GM21526 (cell line): ENCODE measurements at regions not wholly inside any gene's neighbourhood (a gene's known extent, or its start where the extent isn't known, plus 50 kb on each side); places are given as distances from the start of the nearest gene placed in this dataset.
"Not testable (repeated sequence)": the region's sequence is repeated elsewhere in the genome, so short reads cannot be mapped to it uniquely, and the experiment has no call there.

ENCODE experiments used
- ATAC-seq: cut with Tn5 transposase; IDR thresholded peaks from one replicate; pipeline ENCODE4 v1.9.1; 2021; ENCODE audit warnings: moderate library complexity; ENCODE audit not compliant: unreplicated experiment, low FRiP score

- no peak for ATAC-seq
Measured at GRCh38 chr6:78489874-78490273, 377.5 kb upstream of the IRAK1BP1 start.

DNA sequence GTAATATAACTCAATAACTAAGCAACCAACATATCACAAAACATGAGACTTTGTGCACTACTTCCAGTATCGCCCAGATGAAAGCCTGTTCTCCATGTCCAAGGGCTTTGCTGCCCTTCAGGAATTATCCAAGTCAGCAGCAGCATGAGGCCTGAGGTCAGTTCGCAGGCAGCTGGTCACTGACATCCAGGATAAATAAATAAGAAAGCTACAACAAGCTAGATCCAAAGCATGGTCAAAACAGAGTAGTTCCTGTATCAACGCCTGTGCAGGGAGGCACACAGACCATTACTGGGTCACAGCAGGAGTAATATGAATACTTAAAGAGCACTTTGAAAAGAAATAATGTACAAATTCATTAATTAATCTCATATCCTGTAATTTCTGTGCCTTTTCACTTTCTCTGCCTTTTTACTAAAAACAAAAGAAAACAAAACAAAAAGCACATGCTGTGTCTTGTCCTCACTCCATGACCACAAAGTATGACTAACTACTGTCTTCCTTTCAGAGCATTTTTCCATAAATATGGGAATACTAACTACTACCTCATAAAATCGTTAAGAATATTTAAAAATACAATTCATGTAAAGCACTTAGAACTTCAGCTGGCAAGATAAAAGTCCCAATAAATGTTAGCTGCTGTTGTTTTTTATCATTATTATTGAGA lies 374.9 kb upstream of the IRAK1BP1 start:
- ATAC-seq, result no peak

- ATAC-seq, result no peak
Measured at GRCh38 chr6:78500299-78501089, 366.9 kb upstream of the IRAK1BP1 start.

- no peak for ATAC-seq
Measured at GRCh38 chr6:78502386-78502887, 364.9 kb upstream of the IRAK1BP1 start.

GRCh38 chr6:78505178-78505577 lies 362.2 kb upstream of the IRAK1BP1 start:
- no peak for ATAC-seq

GRCh38 chr6:78511009-78511408 lies 356.3 kb upstream of the IRAK1BP1 start:
- ATAC-seq, result no peak

DNA sequence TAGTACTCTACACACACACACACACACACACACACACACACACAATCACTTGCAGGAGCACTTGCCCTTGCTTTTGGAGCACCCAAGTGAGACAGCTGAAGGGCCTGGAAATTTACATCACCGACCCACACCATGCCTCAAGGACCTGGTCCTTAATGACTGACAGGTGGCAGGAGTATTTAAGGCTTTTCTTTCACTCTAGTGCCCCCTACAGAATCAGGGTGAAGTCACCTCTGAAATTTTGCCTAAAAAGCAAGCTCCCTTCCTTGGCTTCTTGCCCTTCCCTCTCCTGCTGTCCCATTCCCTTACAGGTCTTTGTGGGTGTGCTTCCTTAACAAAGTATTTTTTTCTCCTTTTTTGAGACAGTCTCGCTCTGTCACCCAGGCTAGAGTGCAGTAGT lies 353.5 kb upstream of the IRAK1BP1 start:
- no peak for ATAC-seq

GRCh38 chr6:78515271-78515670 lies 352.1 kb upstream of the IRAK1BP1 start:
- ATAC-seq, result no peak

GRCh38 chr6:78517399-78517798 lies 350.0 kb upstream of the IRAK1BP1 start:
- ATAC-seq, result no peak

DNA sequence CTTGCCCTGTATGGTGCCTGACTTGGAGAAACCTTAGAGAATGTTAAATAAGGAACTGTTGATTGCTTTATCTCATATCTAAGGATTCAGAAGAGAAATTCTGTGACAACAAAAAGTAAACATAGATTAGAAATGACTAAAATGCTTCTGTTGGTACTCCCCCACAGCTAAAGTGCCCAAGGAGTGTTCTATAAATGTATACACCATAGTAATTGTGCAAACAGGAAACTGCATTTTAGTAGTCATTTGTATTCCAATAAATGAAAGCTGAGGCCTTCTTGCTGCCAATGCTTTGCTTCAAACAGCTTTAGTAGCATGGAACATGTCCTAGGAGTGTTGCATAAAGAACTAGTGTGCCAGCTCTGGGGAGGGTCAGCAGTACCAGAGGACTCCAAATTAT lies 343.7 kb upstream of the IRAK1BP1 start:
- no peak for ATAC-seq

- no peak for ATAC-seq
Measured at GRCh38 chr6:78525976-78526375, 341.4 kb upstream of the IRAK1BP1 start.

DNA sequence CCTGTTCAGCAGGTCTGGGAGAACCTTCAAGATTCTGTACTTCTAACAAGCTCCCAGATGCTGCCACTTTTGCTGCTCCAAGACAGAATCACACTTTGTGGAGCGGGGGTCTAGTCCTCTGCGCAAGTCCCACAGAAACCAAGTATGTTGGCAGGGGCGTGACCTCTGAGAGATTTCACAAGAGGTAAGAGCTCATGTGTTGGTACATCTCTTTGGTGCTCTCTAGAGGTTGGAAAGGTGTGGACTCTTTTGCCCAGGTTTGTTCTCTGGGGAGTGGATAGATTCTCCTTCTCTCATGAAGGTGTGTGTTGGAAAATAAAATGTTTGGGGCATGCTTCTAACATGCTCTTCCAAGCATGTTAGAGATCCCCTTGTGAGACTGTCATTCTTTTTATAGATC lies 340.9 kb upstream of the IRAK1BP1 start:
- no peak for ATAC-seq

DNA sequence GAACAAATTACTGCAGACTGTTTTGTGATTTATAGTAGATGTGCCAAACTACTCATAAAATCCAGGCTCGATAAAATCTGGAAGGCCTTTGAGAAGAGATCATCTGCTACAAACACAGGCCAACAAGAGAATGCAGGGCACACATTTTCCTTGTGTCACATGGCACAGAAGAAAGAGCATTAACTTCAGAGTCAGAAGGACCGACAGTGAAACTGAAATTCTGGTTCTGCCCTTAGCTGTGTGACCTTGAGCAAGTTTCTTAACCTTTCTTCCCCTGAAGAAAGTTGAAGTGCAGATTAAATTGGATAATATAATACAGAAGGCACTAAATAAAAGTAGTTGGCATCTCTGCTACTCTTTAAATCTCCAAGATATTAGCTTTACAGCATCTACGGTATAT lies 338.4 kb upstream of the IRAK1BP1 start:
- ATAC-seq, result no peak

- no peak for ATAC-seq
Measured at GRCh38 chr6:78530208-78530607, 337.1 kb upstream of the IRAK1BP1 start.

DNA sequence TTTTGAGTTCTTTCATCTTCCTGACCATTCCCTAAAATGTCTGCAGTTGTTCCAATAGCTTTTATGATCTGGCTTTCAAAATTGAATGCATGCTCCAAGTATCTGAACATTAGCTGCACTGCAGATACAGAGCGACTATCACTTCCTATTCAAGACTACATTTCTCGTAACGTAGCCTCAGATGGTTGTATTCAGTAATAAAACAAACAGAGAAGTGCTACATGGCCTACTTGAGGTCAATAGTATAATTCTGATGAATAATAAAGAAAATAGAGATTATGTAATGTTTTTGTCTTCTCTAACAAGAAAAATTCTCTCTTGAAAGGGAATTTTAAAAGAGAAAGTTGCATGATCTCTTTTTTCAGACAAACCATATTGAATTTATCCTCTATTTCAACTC lies 333.9 kb upstream of the IRAK1BP1 start:
- no peak for ATAC-seq

DNA sequence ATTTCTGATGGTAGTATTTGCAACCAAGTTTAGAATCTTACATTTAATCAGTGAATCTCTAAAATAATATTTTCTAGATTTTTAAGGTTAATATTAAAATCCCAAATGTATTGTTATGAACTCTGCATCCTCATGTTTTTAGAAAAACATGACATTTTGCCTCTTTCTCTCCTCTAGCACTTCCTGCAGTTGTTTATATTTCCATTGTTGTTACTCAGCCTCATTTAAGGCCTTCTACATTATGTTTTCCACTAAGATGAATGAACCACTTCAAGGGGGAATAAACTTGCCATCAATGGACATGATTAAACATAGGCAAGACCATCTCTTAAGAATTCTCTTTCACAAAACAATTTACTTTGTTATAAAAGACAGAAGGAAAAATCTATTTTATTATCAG lies 333.5 kb upstream of the IRAK1BP1 start:
- ATAC-seq, result no peak

- ATAC-seq, result no peak
Measured at GRCh38 chr6:78538002-78538401, 329.3 kb upstream of the IRAK1BP1 start.

GRCh38 chr6:78547636-78548035 lies 319.7 kb upstream of the IRAK1BP1 start:
- ATAC-seq, result not testable (repeated sequence)

DNA sequence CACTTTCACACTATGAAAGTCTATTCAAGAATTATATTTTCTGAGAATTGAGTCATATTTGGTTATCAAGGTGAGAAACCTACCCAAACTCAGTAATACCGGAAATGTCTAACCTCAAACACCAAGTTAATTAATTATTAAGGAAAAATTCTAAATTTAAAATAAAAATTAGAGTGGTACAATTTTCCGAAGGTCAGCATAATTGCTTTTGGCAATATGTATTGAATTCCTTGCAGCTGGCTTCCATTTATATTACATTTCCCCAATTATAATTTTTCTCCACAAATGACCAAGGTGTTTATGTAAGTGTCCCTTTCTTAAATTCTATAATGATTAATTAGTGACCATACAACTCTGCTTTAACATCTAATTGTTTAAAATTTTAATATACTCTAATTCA lies 316.0 kb upstream of the IRAK1BP1 start:
- no peak for ATAC-seq

GRCh38 chr6:78552435-78552834 lies 314.9 kb upstream of the IRAK1BP1 start:
- ATAC-seq, result no peak

GRCh38 chr6:78554341-78554740 lies 313.0 kb upstream of the IRAK1BP1 start:
- no peak for ATAC-seq

DNA sequence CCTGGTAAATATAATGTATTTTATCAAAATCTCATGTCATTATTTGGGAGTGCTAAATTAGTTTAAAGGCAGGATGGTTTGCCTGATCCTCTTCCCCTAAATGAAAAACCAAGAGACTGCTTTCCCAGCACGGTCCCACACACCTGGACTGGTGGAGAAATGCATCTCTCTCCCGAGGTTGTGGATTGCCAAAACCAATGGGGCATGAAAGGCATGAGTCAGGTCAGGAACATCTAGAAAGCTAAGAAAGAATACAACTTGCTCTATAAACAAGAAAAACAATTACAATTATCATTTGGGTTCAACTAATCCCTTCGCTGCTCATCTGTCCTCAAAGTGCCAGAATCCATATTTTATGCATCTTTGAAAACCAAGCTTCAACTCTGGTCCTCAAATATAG lies 308.3 kb upstream of the IRAK1BP1 start:
- ATAC-seq, result no peak
